HL-60 (cell line): ENCODE measurements at regions not wholly inside any gene's neighbourhood (a gene's known extent, or its start where the extent isn't known, plus 50 kb on each side); places are given as distances from the start of the nearest gene placed in this dataset.

Experiments used
- GABPA ChIP-seq: IDR thresholded peaks from 2 replicates; pipeline ENCODE4 v1.6.1; 2012; ENCODE audit warnings: low read depth
- POLR2AphosphoS5 ChIP-seq: IDR thresholded peaks from 2 replicates; pipeline ENCODE4 v1.6.1; 2012; ENCODE audit warnings: low read depth
- TF ChIP-seq, protein P1 (sequence below): IDR thresholded peaks from one replicate; pipeline ENCODE4 v1.5.1; 2011; ENCODE audit warnings: low read length, control low read depth, inconsistent platforms; ENCODE audit not compliant: insufficient read depth

DNA sequence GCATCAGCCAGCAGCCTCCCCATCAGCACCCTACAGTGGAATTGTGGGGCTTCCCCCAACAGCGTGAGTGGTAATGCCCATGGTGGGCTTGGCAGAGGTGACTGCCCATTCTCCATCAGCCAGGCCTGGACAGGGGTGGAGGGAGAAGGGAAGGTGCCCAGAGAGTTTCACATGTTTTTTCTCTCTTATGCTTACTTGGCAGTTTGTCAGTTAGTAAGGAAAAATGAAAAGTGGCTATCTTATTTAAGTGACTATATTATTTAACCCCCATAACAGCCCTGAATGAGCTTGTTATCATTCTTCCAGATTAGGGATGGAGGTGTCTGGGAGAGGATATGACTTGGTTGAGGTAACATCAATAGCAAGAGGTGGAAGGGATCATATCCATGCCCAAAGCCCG, 921.7 kb downstream of the GRID1 start:
- TF ChIP-seq, protein P1, sequence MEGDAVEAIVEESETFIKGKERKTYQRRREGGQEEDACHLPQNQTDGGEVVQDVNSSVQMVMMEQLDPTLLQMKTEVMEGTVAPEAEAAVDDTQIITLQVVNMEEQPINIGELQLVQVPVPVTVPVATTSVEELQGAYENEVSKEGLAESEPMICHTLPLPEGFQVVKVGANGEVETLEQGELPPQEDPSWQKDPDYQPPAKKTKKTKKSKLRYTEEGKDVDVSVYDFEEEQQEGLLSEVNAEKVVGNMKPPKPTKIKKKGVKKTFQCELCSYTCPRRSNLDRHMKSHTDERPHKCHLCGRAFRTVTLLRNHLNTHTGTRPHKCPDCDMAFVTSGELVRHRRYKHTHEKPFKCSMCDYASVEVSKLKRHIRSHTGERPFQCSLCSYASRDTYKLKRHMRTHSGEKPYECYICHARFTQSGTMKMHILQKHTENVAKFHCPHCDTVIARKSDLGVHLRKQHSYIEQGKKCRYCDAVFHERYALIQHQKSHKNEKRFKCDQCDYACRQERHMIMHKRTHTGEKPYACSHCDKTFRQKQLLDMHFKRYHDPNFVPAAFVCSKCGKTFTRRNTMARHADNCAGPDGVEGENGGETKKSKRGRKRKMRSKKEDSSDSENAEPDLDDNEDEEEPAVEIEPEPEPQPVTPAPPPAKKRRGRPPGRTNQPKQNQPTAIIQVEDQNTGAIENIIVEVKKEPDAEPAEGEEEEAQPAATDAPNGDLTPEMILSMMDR, result no peak
- TF ChIP-seq GABPA (no peak), POLR2AphosphoS5 (no peak)
